ENCODE measurements at regions not wholly inside any gene's neighbourhood (a gene's known extent, or its start where the extent isn't known, plus 50 kb on each side); places are given as distances from the start of the nearest gene placed in this dataset.

GRCh38 chr10:50991456-50992355 is 82.6 kb upstream of the PRKG1 start:
- TF ChIP-seq CTCF (conservative IDR thresholded peaks at IDR 0.05) (no peak), EZH2 (IDR thresholded peaks at IDR 0.05; ENCODE audit: low read depth) (no peak)
